HG03097 (cell line): ENCODE measurements at regions not wholly inside any gene's neighbourhood (a gene's known extent, or its start where the extent isn't known, plus 50 kb on each side); places are given as distances from the start of the nearest gene placed in this dataset.
"Not testable (repeated sequence)": the region's sequence is repeated elsewhere in the genome, so short reads cannot be mapped to it uniquely, and the experiment has no call there.

Experiments
- ATAC-seq: cut with Tn5 transposase; IDR thresholded peaks from one replicate; pipeline ENCODE4 v1.9.1; 2021; ENCODE audit not compliant: unreplicated experiment, low FRiP score

GRCh38 chr13:83024232-83024631 lies 858.0 kb downstream of the SLITRK1 start:
- no peak for ATAC-seq

- no peak for ATAC-seq
Observed at GRCh38 chr13:83019986-83020385, 862.3 kb downstream of the SLITRK1 start.

- no peak for ATAC-seq
Observed at GRCh38 chr13:83009987-83010386, 872.3 kb downstream of the SLITRK1 start.

- ATAC-seq = no peak
Observed at GRCh38 chr13:83008212-83008929, 873.9 kb downstream of the SLITRK1 start.

GRCh38 chr13:83007226-83007625 lies 875.0 kb downstream of the SLITRK1 start:
- ATAC-seq = no peak

GRCh38 chr13:83003185-83003584 lies 879.1 kb downstream of the SLITRK1 start:
- ATAC-seq = no peak

- ATAC-seq = no peak
Observed at GRCh38 chr13:82993417-82993816, 888.9 kb downstream of the SLITRK1 start.

- ATAC-seq = no peak
Observed at GRCh38 chr13:82976499-82976898, 905.8 kb downstream of the SLITRK1 start.

GRCh38 chr13:82963226-82964099 lies 918.8 kb downstream of the SLITRK1 start:
- no peak for ATAC-seq

- ATAC-seq = no peak
Observed at GRCh38 chr13:82962397-82962796, 919.9 kb downstream of the SLITRK1 start.

GRCh38 chr13:82961757-82962156 lies 920.5 kb downstream of the SLITRK1 start:
- no peak for ATAC-seq

- ATAC-seq = not testable (repeated sequence)
Observed at GRCh38 chr13:82952336-82952735, 929.9 kb downstream of the SLITRK1 start.

- no peak for ATAC-seq
Observed at GRCh38 chr13:82947683-82948082, 934.6 kb downstream of the SLITRK1 start.

- ATAC-seq = no peak
Observed at GRCh38 chr13:82947191-82947621, 935.1 kb downstream of the SLITRK1 start.

GRCh38 chr13:82938644-82939043 lies 943.6 kb downstream of the SLITRK1 start:
- ATAC-seq = no peak

GRCh38 chr13:82934000-82934399 lies 948.3 kb downstream of the SLITRK1 start:
- ATAC-seq = no peak

GRCh38 chr13:82925114-82925513 lies 957.2 kb downstream of the SLITRK1 start:
- ATAC-seq = no peak

- ATAC-seq = no peak
Observed at GRCh38 chr13:82917984-82918383, 964.3 kb downstream of the SLITRK1 start.

GRCh38 chr13:82912564-82912963 lies 969.7 kb downstream of the SLITRK1 start:
- ATAC-seq = no peak

GRCh38 chr13:82905071-82905470 lies 977.2 kb downstream of the SLITRK1 start:
- ATAC-seq = no peak

GRCh38 chr13:82900453-82900852 lies 981.8 kb downstream of the SLITRK1 start:
- no peak for ATAC-seq

- ATAC-seq = no peak
Observed at GRCh38 chr13:82898586-82898985, 983.7 kb downstream of the SLITRK1 start.
